ENCODE measurements at regions not wholly inside any gene's neighbourhood (a gene's known extent, or its start where the extent isn't known, plus 50 kb on each side); places are given as distances from the start of the nearest gene placed in this dataset.

- no peak for TF ChIP-seq CTCF (IDR thresholded peaks at IDR 0.05)
- TF ChIP-seq EZH2 (IDR thresholded peaks at IDR 0.05; ENCODE audit: borderline replicate concordance, insufficient read depth, low read depth, low read length, poor library complexity, severe bottlenecking), result no peak
These were observed 248.2 kb downstream of the ACTL7B start for GRCh38 chr9:108607607-108608006.

Data from B cell (primary cell).